HPDE6-E6E7 (cell line): ENCODE measurements at regions not wholly inside any gene's neighbourhood (a gene's known extent, or its start where the extent isn't known, plus 50 kb on each side); places are given as distances from the start of the nearest gene placed in this dataset.
A peak's percentile ranks its signal among the peaks of the same experiment; 100 is the strongest.
"Not testable (repeated sequence)": the region's sequence is repeated elsewhere in the genome, so short reads cannot be mapped to it uniquely, and the experiment has no call there.

Experiments used
- DNase-seq: peaks from one replicate; pipeline ENCODE4 v3.0.0; 2011; ENCODE audit warnings: missing footprints; ENCODE audit errors: extremely low spot score

GRCh38 chr1:189962181-189962580 is 515.5 kb downstream of the BRINP3 start:
- DNase-seq = peak; percentile 14

GRCh38 chr1:189970331-189971230 is 507.1 kb downstream of the BRINP3 start:
- peak; percentile 12 for DNase-seq

- no peak for DNase-seq
Observed at GRCh38 chr1:189971656-189972055, 506.0 kb downstream of the BRINP3 start.

- no peak for DNase-seq
Observed at GRCh38 chr1:189977184-189977583, 500.5 kb downstream of the BRINP3 start.

GRCh38 chr1:189983166-189983890 is 494.3 kb downstream of the BRINP3 start:
- no peak for DNase-seq

GRCh38 chr1:189986516-189986915 is 491.1 kb downstream of the BRINP3 start:
- no peak for DNase-seq

- DNase-seq = no peak
Observed at GRCh38 chr1:189987509-189987908, 490.2 kb downstream of the BRINP3 start.

- DNase-seq = no peak
Observed at GRCh38 chr1:189992856-189993255, 484.8 kb downstream of the BRINP3 start.

GRCh38 chr1:190000365-190000872 is 477.2 kb downstream of the BRINP3 start:
- DNase-seq = peak; percentile 8

GRCh38 chr1:190001187-190001586 is 476.5 kb downstream of the BRINP3 start:
- DNase-seq = no peak

GRCh38 chr1:190003376-190003775 is 474.3 kb downstream of the BRINP3 start:
- no peak for DNase-seq

GRCh38 chr1:190011585-190011984 is 466.1 kb downstream of the BRINP3 start:
- DNase-seq = no peak

- DNase-seq = not testable (repeated sequence)
Observed at GRCh38 chr1:190019151-190019550, 458.5 kb downstream of the BRINP3 start.

GRCh38 chr1:190019717-190020116 is 457.9 kb downstream of the BRINP3 start:
- DNase-seq = no peak

GRCh38 chr1:190022709-190023108 is 455.0 kb downstream of the BRINP3 start:
- DNase-seq = peak; percentile 31

GRCh38 chr1:190029441-190029840 is 448.2 kb downstream of the BRINP3 start:
- no peak for DNase-seq

GRCh38 chr1:190043655-190044054 is 434.0 kb downstream of the BRINP3 start:
- DNase-seq = no peak

- DNase-seq = no peak
Observed at GRCh38 chr1:190046231-190046630, 431.4 kb downstream of the BRINP3 start.
